Activated naive CD4-positive, alpha-beta T cell treated with anti-CD3 and anti-CD28 coated beads, Interleukin-2, amount 50 U/mL, for 24 hours (primary cell): ENCODE measurements at regions not wholly inside any gene's neighbourhood (a gene's known extent, or its start where the extent isn't known, plus 50 kb on each side); places are given as distances from the start of the nearest gene placed in this dataset.
"Not testable (repeated sequence)": the region's sequence is repeated elsewhere in the genome, so short reads cannot be mapped to it uniquely, and the experiment has no call there.

Experiments
- H3K27ac Mint-ChIP-seq: one replicate; pipeline ENCODE4 v1.8.0; 2021; ENCODE audit warnings: mild to moderate bottlenecking, mixed read lengths
- H3K27me3 Mint-ChIP-seq: one replicate; pipeline ENCODE4 v1.8.0; 2021; ENCODE audit warnings: mixed read lengths
- H3K36me3 Mint-ChIP-seq: one replicate; pipeline ENCODE4 v1.8.0; 2021; ENCODE audit warnings: mixed read lengths
- H3K4me1 Mint-ChIP-seq: one replicate; pipeline ENCODE4 v1.8.0; 2021; ENCODE audit warnings: mixed read lengths
- H3K4me3 Mint-ChIP-seq: one replicate; pipeline ENCODE4 v1.8.0; 2021; ENCODE audit warnings: mild to moderate bottlenecking, mixed read lengths
- H3K9me3 Mint-ChIP-seq: one replicate; pipeline ENCODE4 v1.8.0; 2021; ENCODE audit warnings: mixed read lengths

DNA sequence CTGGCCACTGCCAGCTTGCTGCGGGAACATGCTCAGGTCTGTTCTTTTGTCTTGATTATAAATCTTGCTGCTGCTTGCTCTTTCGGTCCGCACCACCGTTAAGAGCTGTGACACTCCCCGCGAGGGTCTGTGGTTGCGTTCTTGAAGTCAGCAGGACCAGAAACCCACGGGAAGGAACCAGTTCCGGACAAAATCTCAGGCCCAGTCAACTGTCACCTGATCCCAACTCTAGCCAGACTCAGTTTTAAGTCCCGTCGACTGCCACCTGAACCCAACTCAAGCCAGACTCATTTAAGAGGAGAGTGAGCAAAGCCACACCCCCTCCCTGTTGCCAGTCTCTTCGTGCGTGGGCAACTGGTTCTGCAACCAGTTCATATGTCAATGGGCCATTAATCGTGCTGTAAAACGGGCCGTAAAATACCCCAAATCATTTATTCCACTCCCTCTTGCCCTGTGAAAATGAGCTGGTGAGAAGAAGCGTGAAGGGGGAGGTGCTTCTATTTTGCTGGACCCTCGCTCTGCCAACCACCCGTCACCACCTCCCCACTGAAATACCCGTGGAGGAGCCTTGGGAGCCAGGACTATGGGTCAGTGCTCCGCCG lies 224.3 kb downstream of the NDUFA10 start:
- no peaks in the 10 kb centered on the region for H3K36me3 Mint-ChIP-seq
- H3K27ac Mint-ChIP-seq, result no peak overlapping the region
- no peak overlapping the region for H3K4me3 Mint-ChIP-seq
- H3K27me3 Mint-ChIP-seq, result no peaks in the 10 kb centered on the region
- no peaks in the 10 kb centered on the region for H3K4me1 Mint-ChIP-seq
- H3K9me3 Mint-ChIP-seq, result no peaks in the 10 kb centered on the region

- Mint-ChIP-seq H3K4me1 (no peaks in the 10 kb centered on the region), H3K4me3 (no peak overlapping the region), H3K9me3 (no peaks in the 10 kb centered on the region), H3K27me3 (no peaks in the 10 kb centered on the region), H3K27ac (no peak overlapping the region), H3K36me3 (no peaks in the 10 kb centered on the region)
Observed at GRCh38 chr2:239797316-239797715, 227.8 kb downstream of the NDUFA10 start.

- H3K9me3 Mint-ChIP-seq, H3K4me3 Mint-ChIP-seq, H3K36me3 Mint-ChIP-seq, H3K27me3 Mint-ChIP-seq, H3K27ac Mint-ChIP-seq, H3K4me1 Mint-ChIP-seq: not testable (repeated sequence)
Observed at GRCh38 chr2:239795761-239796160, 229.4 kb downstream of the NDUFA10 start.

GRCh38 chr2:239793836-239794235 lies 231.3 kb downstream of the NDUFA10 start:
- H3K36me3 Mint-ChIP-seq, result no peaks in the 10 kb centered on the region
- H3K4me1 Mint-ChIP-seq, result no peaks in the 10 kb centered on the region
- H3K4me3 Mint-ChIP-seq, result no peak overlapping the region
- no peaks in the 10 kb centered on the region for H3K9me3 Mint-ChIP-seq
- no peak overlapping the region for H3K27ac Mint-ChIP-seq
- H3K27me3 Mint-ChIP-seq, result no peaks in the 10 kb centered on the region

- Mint-ChIP-seq H3K4me3 (no peak overlapping the region), H3K27me3 (no peaks in the 10 kb centered on the region), H3K27ac (no peak overlapping the region)
Observed at GRCh38 chr2:239793086-239793485, 232.1 kb downstream of the NDUFA10 start.

DNA sequence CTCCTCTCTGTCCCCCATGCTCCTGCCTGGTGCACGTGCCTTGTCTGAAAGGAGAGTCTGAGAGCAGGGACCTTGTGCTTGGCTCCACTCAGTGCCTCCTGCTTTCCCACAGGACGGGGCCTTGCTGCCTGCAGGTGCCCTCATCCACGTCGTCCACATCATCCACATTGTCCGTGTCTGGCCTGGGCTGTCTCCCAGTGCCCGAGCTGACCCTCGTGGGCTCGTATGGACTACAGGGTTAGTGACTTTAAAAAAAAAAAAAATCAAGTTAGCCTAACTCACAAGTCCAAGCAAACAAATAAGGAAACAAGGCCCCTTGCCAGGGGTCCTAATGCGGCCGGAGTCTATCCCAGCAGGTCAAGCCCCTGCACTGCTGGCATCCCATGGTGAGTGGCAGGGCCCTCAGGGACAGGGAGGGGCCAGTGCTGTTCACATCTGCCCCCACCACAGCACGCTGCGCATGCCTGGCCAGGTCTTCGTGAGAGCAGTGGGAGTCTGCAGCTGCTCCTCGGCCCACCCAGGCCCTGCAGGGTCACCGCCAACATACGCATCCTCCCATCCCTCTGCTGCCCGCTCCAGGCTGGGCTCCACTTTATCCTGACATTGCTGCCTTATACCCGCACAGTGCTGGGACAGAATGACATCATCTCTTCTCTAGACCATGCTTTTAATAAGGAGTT lies 232.6 kb downstream of the NDUFA10 start:
- Mint-ChIP-seq H3K9me3 (no peaks in the 10 kb centered on the region), H3K4me1 (no peaks in the 10 kb centered on the region), H3K27me3 (no peaks in the 10 kb centered on the region), H3K4me3 (no peak overlapping the region), H3K36me3 (no peaks in the 10 kb centered on the region), H3K27ac (no peak overlapping the region)

More at GRCh38 chr2:239793086-239793485, 232.1 kb downstream of the NDUFA10 start:
- Mint-ChIP-seq H3K9me3 (no peaks in the 10 kb centered on the region), H3K4me1 (no peaks in the 10 kb centered on the region), H3K36me3 (no peaks in the 10 kb centered on the region)

DNA sequence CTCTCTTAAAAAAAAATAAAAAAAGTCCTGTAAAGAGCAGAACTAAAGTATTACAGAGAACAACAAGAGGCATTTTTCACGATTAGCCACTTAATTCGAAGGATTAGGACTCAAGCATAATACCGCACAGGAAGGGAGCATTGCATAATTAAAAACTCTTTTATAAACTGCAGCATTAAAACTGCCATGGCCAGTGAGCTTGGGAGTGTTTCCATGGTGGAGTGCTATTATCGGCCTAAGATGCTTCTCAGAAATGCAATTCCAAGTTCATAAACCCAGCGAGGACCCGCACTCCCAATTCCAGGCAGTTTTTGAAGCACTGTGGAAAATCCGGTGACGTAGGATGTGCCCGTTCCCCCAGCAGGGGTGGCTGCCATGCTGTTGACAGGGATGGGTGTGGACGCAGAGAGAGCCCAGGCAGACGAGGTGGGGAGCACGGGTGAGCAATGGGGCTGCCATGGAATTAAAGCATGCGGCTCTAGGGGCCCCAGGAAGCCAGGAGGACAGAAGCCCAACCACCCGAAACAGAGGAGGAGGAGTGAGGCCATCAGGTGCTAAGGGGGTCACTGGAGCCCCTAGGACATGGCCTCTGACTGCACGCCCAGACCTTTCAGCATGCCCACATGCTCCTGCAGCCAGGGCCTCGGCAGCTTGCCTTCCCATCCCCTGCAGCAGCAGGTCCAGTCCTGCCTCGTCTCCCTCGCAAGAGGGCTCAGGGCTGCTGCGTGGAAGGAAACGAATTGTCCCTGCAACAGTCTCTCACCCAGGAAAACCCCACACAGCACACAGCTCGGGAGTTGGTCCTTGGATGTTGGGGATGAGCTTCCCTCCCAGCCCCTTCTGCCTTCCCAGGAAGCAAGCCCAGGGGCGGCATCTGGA lies 233.4 kb downstream of the NDUFA10 start:
- no peaks in the 10 kb centered on the region for H3K27me3 Mint-ChIP-seq
- no peak overlapping the region for H3K27ac Mint-ChIP-seq
- no peaks in the 10 kb centered on the region for H3K4me1 Mint-ChIP-seq
- no peaks in the 10 kb centered on the region for H3K9me3 Mint-ChIP-seq
- H3K4me3 Mint-ChIP-seq, result no peak overlapping the region
- no peaks in the 10 kb centered on the region for H3K36me3 Mint-ChIP-seq

DNA sequence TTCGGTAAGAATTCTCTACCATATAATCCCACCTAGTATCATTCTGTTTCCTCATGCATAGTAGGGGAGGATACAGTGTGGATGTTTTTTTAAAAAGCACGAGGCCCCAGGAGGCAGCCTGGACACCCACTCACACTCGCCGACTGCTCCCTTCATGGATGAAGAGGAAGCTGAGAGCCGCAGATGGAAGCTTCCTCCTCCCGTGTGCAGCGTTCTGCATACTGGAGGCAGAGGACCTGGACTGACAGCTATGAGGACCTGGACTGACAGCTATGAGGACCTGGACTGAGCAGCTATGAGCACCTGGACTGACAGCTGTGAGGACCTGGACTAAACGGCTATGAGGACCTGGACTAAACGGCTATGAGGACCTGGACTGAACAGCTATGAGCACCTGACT lies 234.4 kb downstream of the NDUFA10 start:
- Mint-ChIP-seq H3K4me1 (no peaks in the 10 kb centered on the region), H3K36me3 (no peaks in the 10 kb centered on the region), H3K9me3 (no peaks in the 10 kb centered on the region), H3K27ac (no peak overlapping the region), H3K27me3 (peaks cover 1% of the 10 kb centered on the region), H3K4me3 (no peak overlapping the region)

GRCh38 chr2:239790313-239790712 lies 234.8 kb downstream of the NDUFA10 start:
- no peak overlapping the region for H3K4me3 Mint-ChIP-seq
- H3K36me3 Mint-ChIP-seq, result no peaks in the 10 kb centered on the region
- H3K27me3 Mint-ChIP-seq, result peaks cover 1% of the 10 kb centered on the region
- H3K9me3 Mint-ChIP-seq, result peaks cover under 1% of the 10 kb centered on the region
- no peaks in the 10 kb centered on the region for H3K4me1 Mint-ChIP-seq
- no peak overlapping the region for H3K27ac Mint-ChIP-seq

DNA sequence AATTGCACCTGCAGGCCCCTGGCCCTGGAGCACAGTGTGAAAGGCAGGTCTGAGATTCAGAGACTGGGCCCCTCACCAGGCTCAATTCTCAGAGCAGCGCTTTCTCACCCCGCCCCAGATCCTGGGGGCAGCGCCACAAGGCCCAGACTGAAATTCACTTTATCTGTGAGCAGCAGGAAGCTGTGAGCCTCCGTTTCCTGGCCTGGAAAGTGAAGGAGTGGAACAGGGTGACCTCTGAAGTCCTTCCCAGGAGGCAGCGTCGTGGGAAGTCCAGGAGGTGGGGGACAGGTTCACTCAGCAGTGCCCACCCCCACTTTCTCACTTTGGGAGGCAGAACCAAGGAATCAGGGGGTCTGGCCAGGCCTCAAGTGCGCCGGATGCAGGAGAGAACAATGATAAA lies 235.4 kb downstream of the NDUFA10 start:
- Mint-ChIP-seq H3K4me1 (no peaks in the 10 kb centered on the region), H3K9me3 (peaks cover 6% of the 10 kb centered on the region), H3K27ac (no peak overlapping the region), H3K4me3 (no peak overlapping the region), H3K27me3 (peaks cover 1% of the 10 kb centered on the region), H3K36me3 (no peaks in the 10 kb centered on the region)

GRCh38 chr2:239788576-239789098 lies 236.5 kb downstream of the NDUFA10 start:
- H3K27me3 Mint-ChIP-seq, result peaks cover 1% of the 10 kb centered on the region
- no peaks in the 10 kb centered on the region for H3K36me3 Mint-ChIP-seq
- H3K4me1 Mint-ChIP-seq, result no peaks in the 10 kb centered on the region
- H3K27ac Mint-ChIP-seq, result no peak overlapping the region
- no peak overlapping the region for H3K4me3 Mint-ChIP-seq
- H3K9me3 Mint-ChIP-seq, result peaks cover 6% of the 10 kb centered on the region

GRCh38 chr2:239787538-239788050 lies 237.5 kb downstream of the NDUFA10 start:
- H3K4me3 Mint-ChIP-seq, result no peak overlapping the region
- H3K36me3 Mint-ChIP-seq, result no peaks in the 10 kb centered on the region
- H3K27me3 Mint-ChIP-seq, result peaks cover 1% of the 10 kb centered on the region
- peaks cover 6% of the 10 kb centered on the region for H3K9me3 Mint-ChIP-seq
- no peaks in the 10 kb centered on the region for H3K4me1 Mint-ChIP-seq
- H3K27ac Mint-ChIP-seq, result no peak overlapping the region

DNA sequence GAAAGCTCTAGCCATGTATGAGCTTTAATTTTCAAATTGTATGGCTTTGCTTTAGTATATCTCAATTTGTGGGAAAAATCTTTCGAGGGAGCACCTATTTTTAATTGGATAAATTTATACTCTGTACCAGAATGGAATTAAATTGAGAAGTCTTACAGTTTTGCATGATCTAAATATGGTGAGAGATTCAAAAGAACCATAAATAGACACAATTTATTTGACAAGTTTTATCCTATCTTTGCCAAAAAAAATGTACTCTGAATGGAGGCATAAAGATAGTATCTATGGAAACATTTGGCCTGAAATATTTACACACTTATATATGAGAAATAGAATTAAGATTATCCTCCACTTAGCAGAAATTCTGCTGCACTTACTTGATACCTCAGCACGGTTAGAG lies 238.4 kb downstream of the NDUFA10 start:
- no peaks in the 10 kb centered on the region for H3K36me3 Mint-ChIP-seq
- peaks cover 1% of the 10 kb centered on the region for H3K27me3 Mint-ChIP-seq
- H3K27ac Mint-ChIP-seq, result no peak overlapping the region
- no peaks in the 10 kb centered on the region for H3K4me1 Mint-ChIP-seq
- no peak overlapping the region for H3K4me3 Mint-ChIP-seq
- peaks cover 6% of the 10 kb centered on the region for H3K9me3 Mint-ChIP-seq

- Mint-ChIP-seq H3K4me1 (no peaks in the 10 kb centered on the region), H3K9me3 (peaks cover 6% of the 10 kb centered on the region), H3K27me3 (peaks cover 3% of the 10 kb centered on the region), H3K36me3 (no peaks in the 10 kb centered on the region), H3K4me3 (no peak overlapping the region), H3K27ac (no peak overlapping the region)
Observed at GRCh38 chr2:239781454-239781853, 243.7 kb downstream of the NDUFA10 start.

GRCh38 chr2:239780236-239780994 lies 244.7 kb downstream of the NDUFA10 start:
- Mint-ChIP-seq H3K4me3 (no peak overlapping the region), H3K36me3 (no peaks in the 10 kb centered on the region), H3K27ac (no peak overlapping the region), H3K9me3 (peaks cover 6% of the 10 kb centered on the region), H3K4me1 (no peaks in the 10 kb centered on the region), H3K27me3 (peaks cover 2% of the 10 kb centered on the region)
